MCF 10A (cell line): ENCODE measurements at regions not wholly inside any gene's neighbourhood (a gene's known extent, or its start where the extent isn't known, plus 50 kb on each side); places are given as distances from the start of the nearest gene placed in this dataset.

ENCODE experiments used
- BruUV-seq: library from RNA; stranded (reverse); fragments of 400-500 nt; replicated peaks from 2 replicates; lab custom pipeline; 2021; lab: Mats Ljungman, UMichigan
- CTCF ChIA-PET: fragments of 300-600 bp; sonication (Branson Sonifier 250); formaldehyde crosslinking; extraction: SDS; loops from one replicate; lab custom pipeline; 2021; ENCODE audit warnings: antibody characterized with exemption, inconsistent platforms; lab: Yijun Ruan, JAX
- POLR2A ChIA-PET: fragments of 300-600, 350-650 bp; sonication (Branson Sonifier 250); formaldehyde crosslinking; extraction: SDS; loops from one replicate; lab custom pipeline; 2020; ENCODE audit warnings: antibody characterized with exemption, inconsistent platforms; lab: Yijun Ruan, JAX
- DNase-seq: peaks from one replicate; pipeline ENCODE4 v3.0.0-alpha.2; 2018; ENCODE audit not compliant: unreplicated experiment
- H3K27ac Mint-ChIP-seq: one replicate; pipeline ENCODE4 v1.8.0; 2022; ENCODE audit warnings: mild to moderate bottlenecking, low read depth, mixed read lengths; ENCODE audit not compliant: unreplicated experiment
- H3K27me3 Mint-ChIP-seq: one replicate; pipeline ENCODE4 v1.8.0; 2022; ENCODE audit warnings: mixed read lengths; ENCODE audit not compliant: insufficient read depth, unreplicated experiment
- H3K36me3 Mint-ChIP-seq: one replicate; pipeline ENCODE4 v1.8.0; 2022; ENCODE audit warnings: mild to moderate bottlenecking, moderate library complexity, mixed read lengths; ENCODE audit not compliant: insufficient read depth, unreplicated experiment
- H3K4me1 Mint-ChIP-seq: one replicate; pipeline ENCODE4 v1.8.0; 2022; ENCODE audit warnings: mixed read lengths; ENCODE audit not compliant: insufficient read depth, unreplicated experiment
- H3K4me3 Mint-ChIP-seq: one replicate; pipeline ENCODE4 v1.8.0; 2022; ENCODE audit warnings: mild to moderate bottlenecking, moderate library complexity, mixed read lengths; ENCODE audit not compliant: unreplicated experiment
- H3K9me3 Mint-ChIP-seq: one replicate; pipeline ENCODE4 v1.8.0; 2022; ENCODE audit warnings: mixed read lengths; ENCODE audit not compliant: unreplicated experiment
- intact Hi-C: fragments of 100-400 bp; cut with micrococcal nuclease; formaldehyde crosslinking; loops from 2 replicates; pipeline ENCODE4 v1.14.1; 2022
- TF ChIP-seq, protein P1 (sequence below): fragments of 200-600 bp; IDR thresholded peaks from one replicate; pipeline ENCODE4 v1.8.0; 2022; ENCODE audit warnings: antibody characterized with exemption, mild to moderate bottlenecking; ENCODE audit not compliant: unreplicated experiment

GRCh38 chr13:112217431-112217830, 150.5 kb downstream of the SOX1 start:
- no peak overlapping the region for H3K27ac Mint-ChIP-seq
- no TSS peak for BruUV-seq
- H3K4me1 Mint-ChIP-seq = no peaks in the 10 kb centered on the region
- intact Hi-C loops = no loop called here
- ChIA-PET POLR2A (no interaction called here), CTCF (interaction anchor here (0.9 kb wide), 1 partner anchor 9 kb away, joined by 3 read pairs; no protein-coding TSS in a partner anchor)
- TF ChIP-seq, protein P1, sequence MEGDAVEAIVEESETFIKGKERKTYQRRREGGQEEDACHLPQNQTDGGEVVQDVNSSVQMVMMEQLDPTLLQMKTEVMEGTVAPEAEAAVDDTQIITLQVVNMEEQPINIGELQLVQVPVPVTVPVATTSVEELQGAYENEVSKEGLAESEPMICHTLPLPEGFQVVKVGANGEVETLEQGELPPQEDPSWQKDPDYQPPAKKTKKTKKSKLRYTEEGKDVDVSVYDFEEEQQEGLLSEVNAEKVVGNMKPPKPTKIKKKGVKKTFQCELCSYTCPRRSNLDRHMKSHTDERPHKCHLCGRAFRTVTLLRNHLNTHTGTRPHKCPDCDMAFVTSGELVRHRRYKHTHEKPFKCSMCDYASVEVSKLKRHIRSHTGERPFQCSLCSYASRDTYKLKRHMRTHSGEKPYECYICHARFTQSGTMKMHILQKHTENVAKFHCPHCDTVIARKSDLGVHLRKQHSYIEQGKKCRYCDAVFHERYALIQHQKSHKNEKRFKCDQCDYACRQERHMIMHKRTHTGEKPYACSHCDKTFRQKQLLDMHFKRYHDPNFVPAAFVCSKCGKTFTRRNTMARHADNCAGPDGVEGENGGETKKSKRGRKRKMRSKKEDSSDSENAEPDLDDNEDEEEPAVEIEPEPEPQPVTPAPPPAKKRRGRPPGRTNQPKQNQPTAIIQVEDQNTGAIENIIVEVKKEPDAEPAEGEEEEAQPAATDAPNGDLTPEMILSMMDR = no peak
- H3K27me3 Mint-ChIP-seq = no peaks in the 10 kb centered on the region
- H3K4me3 Mint-ChIP-seq = no peak overlapping the region
- DNase-seq = no peak
- no peaks in the 10 kb centered on the region for H3K36me3 Mint-ChIP-seq
- H3K9me3 Mint-ChIP-seq = peaks cover 28% of the 10 kb centered on the region

- POLR2A ChIA-PET = no interaction called here
Observed at GRCh38 chr13:112218416-112218815, 151.5 kb downstream of the SOX1 start.

DNA sequence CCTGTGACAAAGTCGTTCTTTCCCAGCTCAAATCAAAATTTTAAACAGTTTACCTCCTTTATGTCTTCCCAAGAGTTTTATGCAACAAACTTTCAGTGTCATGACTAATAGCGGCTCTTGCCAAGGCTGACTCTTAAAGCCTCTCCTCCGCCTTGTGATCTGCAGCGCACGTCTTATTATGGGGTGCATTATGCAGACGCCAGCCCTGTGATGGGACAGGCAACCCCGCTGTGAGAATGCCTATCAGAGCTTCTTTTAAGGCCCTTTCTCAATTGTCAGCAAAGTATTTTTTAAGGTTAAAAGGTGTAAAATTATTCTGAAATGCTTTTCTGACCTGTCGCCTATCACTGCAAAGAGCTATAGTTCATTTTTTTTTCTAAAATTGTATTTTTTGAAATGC, 152.8 kb downstream of the SOX1 start:
- Mint-ChIP-seq H3K27me3 (no peaks in the 10 kb centered on the region), H3K36me3 (no peaks in the 10 kb centered on the region), H3K4me3 (no peak overlapping the region), H3K4me1 (no peaks in the 10 kb centered on the region), H3K27ac (no peak overlapping the region), H3K9me3 (peaks cover 39% of the 10 kb centered on the region)
- ChIA-PET CTCF (no interaction called here), POLR2A (no interaction called here)
- intact Hi-C loops = no loop called here
- DNase-seq = no peak
- TF ChIP-seq, protein P1 = no peak
- BruUV-seq = no TSS peak

More at GRCh38 chr13:112218416-112218815, 151.5 kb downstream of the SOX1 start:
- intact Hi-C loops = no loop called here
- H3K27ac Mint-ChIP-seq = no peak overlapping the region
- BruUV-seq = no TSS peak
- TF ChIP-seq, protein P1 = no peak
- no peaks in the 10 kb centered on the region for H3K27me3 Mint-ChIP-seq
- peaks cover 28% of the 10 kb centered on the region for H3K9me3 Mint-ChIP-seq
- no peaks in the 10 kb centered on the region for H3K4me1 Mint-ChIP-seq
- DNase-seq = no peak
- CTCF ChIA-PET = interaction anchor here (0.9 kb wide), 1 partner anchor 744 kb away, joined by 3 read pairs; no protein-coding TSS in a partner anchor
- no peaks in the 10 kb centered on the region for H3K36me3 Mint-ChIP-seq
- no peak overlapping the region for H3K4me3 Mint-ChIP-seq

DNA sequence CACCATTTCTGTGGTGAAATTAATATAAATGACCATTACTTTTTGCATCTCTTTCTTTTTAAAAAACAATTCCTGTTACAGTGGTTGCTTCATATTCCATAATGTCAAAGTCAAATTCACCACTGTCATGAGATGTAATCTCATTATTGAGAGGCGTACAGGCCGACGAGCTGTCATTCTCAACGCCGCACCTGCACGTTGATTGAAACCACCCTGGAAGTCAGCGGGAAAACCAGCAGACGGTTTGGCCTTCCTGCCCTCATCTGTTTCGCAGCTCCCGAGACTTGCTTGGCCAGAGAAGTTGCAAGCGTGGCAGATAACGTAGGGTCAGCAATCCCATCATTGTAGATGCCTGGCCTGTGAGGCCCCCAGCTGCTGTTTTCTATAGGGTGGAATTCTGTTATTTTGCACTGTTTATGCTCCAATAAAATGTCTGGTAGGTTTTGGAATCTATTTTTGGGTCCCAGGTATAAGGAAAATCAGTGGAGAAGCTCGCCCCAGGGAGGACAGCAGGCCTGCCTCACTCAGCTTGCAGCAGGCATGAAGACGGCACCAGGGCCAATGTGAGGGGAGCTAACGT, 153.4 kb downstream of the SOX1 start:
- Mint-ChIP-seq H3K27me3 (no peaks in the 10 kb centered on the region), H3K4me1 (no peaks in the 10 kb centered on the region), H3K27ac (no peak overlapping the region), H3K36me3 (no peaks in the 10 kb centered on the region), H3K4me3 (no peak overlapping the region), H3K9me3 (peaks cover 46% of the 10 kb centered on the region)
- ChIA-PET CTCF (interaction anchor here (0.6 kb wide), 2 partner anchors 313 to 386 kb away, joined by 4 read pairs; no protein-coding TSS in a partner anchor), POLR2A (no interaction called here)
- intact Hi-C loops = no loop called here
- DNase-seq = no peak
- TF ChIP-seq, protein P1 = no peak
- no TSS peak for BruUV-seq
